ENCODE measurements at regions not wholly inside any gene's neighbourhood (a gene's known extent, or its start where the extent isn't known, plus 50 kb on each side); places are given as distances from the start of the nearest gene placed in this dataset.
"Not testable (repeated sequence)": the region's sequence is repeated elsewhere in the genome, so short reads cannot be mapped to it uniquely, and the experiment has no call there.

DNA sequence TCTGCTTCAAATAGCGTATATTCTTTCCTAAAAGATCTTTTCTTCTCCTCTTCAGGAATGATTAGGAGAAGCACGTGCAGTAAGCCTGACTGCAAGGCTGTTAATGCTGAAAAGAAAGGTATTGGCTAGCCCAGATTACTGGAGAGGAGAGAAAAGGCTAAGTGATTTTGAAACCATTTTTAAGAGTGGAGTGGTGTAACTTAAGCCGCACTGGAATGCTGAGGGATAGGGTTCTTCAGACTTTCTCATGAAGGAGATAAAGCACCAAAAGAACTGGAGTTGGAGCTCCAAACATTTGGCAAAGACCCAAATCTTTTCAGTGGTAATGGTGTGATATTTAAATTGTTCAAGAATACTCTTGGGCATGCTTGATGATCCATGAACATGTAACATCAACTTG, 388.3 kb downstream of the COG6 start:
- Mint-ChIP-seq H3K4me3 (no peak overlapping the region), H3K27ac (peak overlapping the region; percentile 48 to 83 (median 58)), H3K27me3 (ENCODE audit: low read depth) (no peaks in the 10 kb centered on the region), H3K9me3 (peaks cover 2% of the 10 kb centered on the region), H3K36me3 (ENCODE audit: low read depth) (no peaks in the 10 kb centered on the region), H3K4me1 (peaks cover 25% of the 10 kb centered on the region)
- TF ChIP-seq CTCF (IDR thresholded peaks at IDR 0.05; ENCODE audit: unreplicated experiment in 3 of 3) = no peak

DNA sequence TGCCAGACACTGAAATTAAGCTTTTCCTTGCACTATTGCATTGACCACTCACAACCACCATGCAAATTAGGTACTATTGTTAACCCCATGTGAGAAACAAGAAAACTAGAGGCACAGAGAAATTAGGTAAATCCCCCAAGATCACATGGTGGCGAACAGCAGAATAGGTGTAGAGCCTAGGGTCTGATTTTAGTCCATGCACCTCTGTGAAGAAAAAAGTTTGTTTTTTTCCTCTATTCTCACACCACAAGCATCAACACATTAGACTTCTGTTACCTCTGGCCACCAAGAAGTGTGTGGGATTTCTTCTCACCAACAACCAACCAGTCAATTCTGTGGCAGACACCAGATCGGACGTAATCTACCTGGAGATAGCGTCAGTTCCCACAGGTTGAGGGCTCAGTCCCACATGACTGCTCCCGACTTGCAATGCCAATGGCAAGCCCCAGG, 391.9 kb downstream of the COG6 start:
- Mint-ChIP-seq H3K27ac (no peak overlapping the region), H3K36me3 (ENCODE audit: low read depth) (no peaks in the 10 kb centered on the region), H3K27me3 (ENCODE audit: low read depth) (no peaks in the 10 kb centered on the region), H3K4me1 (peaks cover 19% of the 10 kb centered on the region), H3K9me3 (no peaks in the 10 kb centered on the region), H3K4me3 (no peak overlapping the region)
- no peak for TF ChIP-seq CTCF (IDR thresholded peaks at IDR 0.05; ENCODE audit: unreplicated experiment in 3 of 3)

DNA sequence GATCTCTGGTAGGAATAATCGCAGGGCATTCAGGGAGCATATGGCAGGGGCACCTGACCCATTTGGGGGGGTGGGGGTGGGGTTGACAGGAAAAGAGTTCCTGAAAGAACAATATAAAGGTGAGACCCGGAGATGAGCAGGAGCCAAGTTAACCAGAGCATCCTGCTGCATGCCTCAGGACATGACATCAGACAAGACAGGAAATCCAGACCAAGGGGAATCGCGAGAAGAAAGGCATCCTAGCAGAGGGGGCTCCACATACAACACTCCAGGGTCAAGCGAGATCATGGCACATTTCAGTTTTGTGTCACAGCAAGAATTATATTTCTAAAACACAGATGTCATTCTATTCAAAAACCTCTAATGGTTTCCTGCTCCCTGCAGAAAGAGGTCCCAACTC, 393.1 kb downstream of the COG6 start:
- Mint-ChIP-seq H3K4me1 (peaks cover 10% of the 10 kb centered on the region), H3K27me3 (ENCODE audit: low read depth) (no peaks in the 10 kb centered on the region), H3K4me3 (no peak overlapping the region), H3K27ac (no peak overlapping the region), H3K9me3 (no peaks in the 10 kb centered on the region), H3K36me3 (ENCODE audit: low read depth) (no peaks in the 10 kb centered on the region)
- no peak for TF ChIP-seq CTCF (IDR thresholded peaks at IDR 0.05; ENCODE audit: unreplicated experiment in 3 of 3)

GRCh38 chr13:40052954-40053353, 397.5 kb downstream of the COG6 start:
- no peak for TF ChIP-seq CTCF (IDR thresholded peaks at IDR 0.05; ENCODE audit: unreplicated experiment in 3 of 3)
- Mint-ChIP-seq H3K27ac (no peak overlapping the region), H3K4me1 (peaks cover 7% of the 10 kb centered on the region), H3K4me3 (no peak overlapping the region), H3K9me3 (no peaks in the 10 kb centered on the region), H3K36me3 (ENCODE audit: low read depth) (no peaks in the 10 kb centered on the region), H3K27me3 (ENCODE audit: low read depth) (no peaks in the 10 kb centered on the region)

DNA sequence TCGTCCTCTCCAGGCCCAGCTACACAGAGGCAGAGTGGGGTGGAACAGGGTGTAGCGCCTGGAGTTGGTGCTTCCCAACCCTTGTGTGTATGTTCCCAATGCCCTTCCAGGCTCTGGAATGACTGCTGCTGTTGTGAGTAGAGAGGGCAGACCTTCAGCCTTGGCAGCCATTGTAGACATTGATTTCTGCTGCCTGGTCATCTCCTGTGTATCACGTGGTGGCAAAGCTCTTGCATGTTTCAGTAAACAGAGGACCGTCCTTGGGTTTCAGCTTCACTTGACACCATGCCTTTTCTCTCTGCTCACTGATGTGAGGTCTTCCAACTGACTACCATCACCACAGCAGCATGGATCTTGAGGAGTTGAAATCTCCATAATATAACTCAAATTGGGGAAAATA, 397.9 kb downstream of the COG6 start:
- H3K27ac Mint-ChIP-seq = no peak overlapping the region
- no peaks in the 10 kb centered on the region for H3K27me3 Mint-ChIP-seq (ENCODE audit: low read depth)
- H3K4me3 Mint-ChIP-seq = no peak overlapping the region
- TF ChIP-seq CTCF (IDR thresholded peaks at IDR 0.05; ENCODE audit: unreplicated experiment in 3 of 3) = no peak
- no peaks in the 10 kb centered on the region for H3K9me3 Mint-ChIP-seq
- H3K36me3 Mint-ChIP-seq (ENCODE audit: low read depth) = no peaks in the 10 kb centered on the region
- H3K4me1 Mint-ChIP-seq = peaks cover 7% of the 10 kb centered on the region

DNA sequence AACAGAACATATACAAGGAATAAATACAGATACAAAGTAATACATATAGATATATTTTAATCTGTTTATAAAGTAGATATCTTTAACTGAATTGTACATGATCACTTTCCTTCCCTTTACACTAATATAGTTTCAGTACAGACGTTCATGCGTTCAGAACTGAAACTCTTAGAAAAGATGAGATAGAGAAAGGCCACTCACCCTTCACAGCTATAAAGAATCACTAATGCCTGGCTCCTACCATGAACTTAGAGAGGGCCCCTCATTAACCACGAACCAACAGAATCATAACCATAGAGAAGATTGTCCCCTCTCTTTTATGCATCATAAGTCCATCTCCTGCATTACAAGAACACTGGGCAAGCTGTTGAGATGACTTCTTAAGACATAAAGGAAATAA, 399.0 kb downstream of the COG6 start:
- not testable (repeated sequence) for H3K36me3 Mint-ChIP-seq (ENCODE audit: low read depth); H3K4me1 Mint-ChIP-seq; H3K4me3 Mint-ChIP-seq; H3K27me3 Mint-ChIP-seq (ENCODE audit: low read depth); H3K9me3 Mint-ChIP-seq; H3K27ac Mint-ChIP-seq
